H9 (cell line): ENCODE measurements at regions not wholly inside any gene's neighbourhood (a gene's known extent, or its start where the extent isn't known, plus 50 kb on each side); places are given as distances from the start of the nearest gene placed in this dataset.

Experiments
- DNase-seq: peaks from one replicate; pipeline ENCODE4 v3.0.0-alpha.2; 2017
- H2AFZ ChIP-seq: one replicate; pipeline ENCODE4 v1.6.1; 2013; ENCODE audit warnings: mild to moderate bottlenecking, low read length, control low read depth, moderate library complexity
- H2AK5ac ChIP-seq: 2 replicates; pipeline ENCODE4 v1.6.1; 2013; ENCODE audit warnings: low read length, control low read depth, mixed read lengths; ENCODE audit not compliant: insufficient read length
- H2BK120ac ChIP-seq: one replicate; pipeline ENCODE4 v1.6.1; 2013; ENCODE audit warnings: low read depth, mild to moderate bottlenecking, low read length, control low read depth, inconsistent platforms; ENCODE audit not compliant: poor library complexity, severe bottlenecking
- H2BK12ac ChIP-seq: 2 replicates; pipeline ENCODE4 v1.6.1; 2013; ENCODE audit warnings: low read length, control low read depth, mixed read lengths, low read depth; ENCODE audit not compliant: insufficient read length
- H2BK15ac ChIP-seq: 2 replicates; pipeline ENCODE4 v1.6.1; 2013; ENCODE audit warnings: low read depth, low read length, control low read depth
- H2BK20ac ChIP-seq: one replicate; pipeline ENCODE4 v1.6.1; 2013; ENCODE audit warnings: low read depth, mild to moderate bottlenecking, low read length, control low read depth, inconsistent platforms; ENCODE audit not compliant: poor library complexity, severe bottlenecking
- H2BK5ac ChIP-seq: 2 replicates; pipeline ENCODE4 v1.6.1; 2013; ENCODE audit warnings: low read length, control low read depth, mixed read lengths; ENCODE audit not compliant: insufficient read length
- H3K14ac ChIP-seq: 2 replicates; pipeline ENCODE4 v1.6.1; 2013; ENCODE audit warnings: low read length, control low read depth; ENCODE audit not compliant: insufficient read depth
- H3K18ac ChIP-seq: 2 replicates; pipeline ENCODE4 v1.6.1; 2013; ENCODE audit warnings: low read depth, mild to moderate bottlenecking, mixed read lengths, low read length, control low read depth; ENCODE audit not compliant: insufficient read length
- H3K23ac ChIP-seq: 2 replicates; pipeline ENCODE4 v1.6.1; 2013; ENCODE audit warnings: low read length, control low read depth, mixed read lengths, low read depth; ENCODE audit not compliant: insufficient read length
- H3K23me2 ChIP-seq: 2 replicates; pipeline ENCODE4 v1.6.1; 2013; ENCODE audit warnings: low read depth, mild to moderate bottlenecking, mixed read lengths, low read length, control low read depth; ENCODE audit not compliant: insufficient read length, poor library complexity, severe bottlenecking
- H3K27ac ChIP-seq: 2 replicates; pipeline ENCODE4 v1.5.1; 2013; ENCODE audit warnings: low read length, control low read depth, mixed read lengths, low read depth; ENCODE audit not compliant: insufficient read length
- H3K27me3 ChIP-seq: 2 replicates; pipeline ENCODE4 v1.6.1; 2013; ENCODE audit warnings: low read length, control low read depth, inconsistent platforms; ENCODE audit not compliant: insufficient read depth
- H3K4ac ChIP-seq: 2 replicates; pipeline ENCODE4 v1.6.1; 2013; ENCODE audit warnings: low read depth, mild to moderate bottlenecking, control low read depth, inconsistent platforms, low read length, moderate library complexity
- H3K4me1 ChIP-seq: 2 replicates; pipeline ENCODE4 v1.6.1; 2013; ENCODE audit warnings: low read length, control low read depth, inconsistent platforms; ENCODE audit not compliant: insufficient read depth
- H3K4me2 ChIP-seq: 2 replicates; pipeline ENCODE4 v1.6.1; 2013; ENCODE audit warnings: low read length, control low read depth, mixed read lengths; ENCODE audit not compliant: insufficient read length, insufficient read depth
- H3K56ac ChIP-seq: 2 replicates; pipeline ENCODE4 v1.6.1; 2013; ENCODE audit warnings: low read depth, mild to moderate bottlenecking, mixed read lengths, low read length, control low read depth; ENCODE audit not compliant: insufficient read length
- H3K79me1 ChIP-seq: 2 replicates; pipeline ENCODE4 v1.6.1; 2013; ENCODE audit warnings: low read depth, mild to moderate bottlenecking, moderate library complexity, low read length, control low read depth, inconsistent platforms; ENCODE audit not compliant: insufficient read depth, poor library complexity, severe bottlenecking
- H3K79me2 ChIP-seq: 2 replicates; pipeline ENCODE4 v1.6.1; 2013; ENCODE audit warnings: low read length, control low read depth, inconsistent platforms; ENCODE audit not compliant: insufficient read depth
- H3K9ac ChIP-seq: 2 replicates; pipeline ENCODE4 v1.6.1; 2013; ENCODE audit warnings: low read length, control low read depth, mixed read lengths; ENCODE audit not compliant: insufficient read length; ENCODE audit errors: extremely low read depth
- H3K9me3 ChIP-seq: one replicate; pipeline ENCODE4 v1.6.1; 2013; ENCODE audit warnings: low read depth, low read length, inconsistent platforms; ENCODE audit not compliant: control insufficient read depth
- H3T11ph ChIP-seq: one replicate; pipeline ENCODE4 v1.6.1; 2013; ENCODE audit warnings: mild to moderate bottlenecking, low read length, control low read depth, inconsistent platforms
- H4K20me1 ChIP-seq: one replicate; pipeline ENCODE4 v1.6.1; 2013; ENCODE audit not compliant: control insufficient read depth, insufficient read length, insufficient read depth
- H4K5ac ChIP-seq: 2 replicates; pipeline ENCODE4 v1.6.1; 2013; ENCODE audit warnings: low read depth, mild to moderate bottlenecking, mixed read lengths, low read length, control low read depth; ENCODE audit not compliant: insufficient read length
- H4K8ac ChIP-seq: replicated peaks from 2 replicates; pipeline ENCODE4 v1.6.1; 2013; ENCODE audit warnings: low read length, control low read depth, mixed read lengths, low read depth; ENCODE audit not compliant: insufficient read length
- H4K91ac ChIP-seq: 2 replicates; pipeline ENCODE4 v1.6.1; 2013; ENCODE audit warnings: low read depth, mild to moderate bottlenecking, moderate library complexity, mixed read lengths, low read length, control low read depth; ENCODE audit not compliant: insufficient read length
- H3K27ac Mint-ChIP-seq, 3 experiments: 2 replicates in 2 of 3; 3 replicates in 1 of 3; pipeline ENCODE4 v1.8.0; 2020 to 2021; ENCODE audit warnings: mixed read lengths in 3 of 3, mild to moderate bottlenecking in 1 of 3, moderate library complexity in 1 of 3
- H3K27me3 Mint-ChIP-seq: 2 replicates; pipeline ENCODE4 v1.8.0; 2021; ENCODE audit warnings: low read depth, mild to moderate bottlenecking, moderate library complexity, mixed read lengths
- H3K36me3 Mint-ChIP-seq, 3 experiments: 2 replicates in 2 of 3; 3 replicates in 1 of 3; pipeline ENCODE4 v1.8.0; 2020 to 2021; ENCODE audit warnings: low read depth in 3 of 3, mixed read lengths in 3 of 3; ENCODE audit not compliant: insufficient read depth in 1 of 3
- H3K4me1 Mint-ChIP-seq, 2 experiments: 2 replicates each; pipeline ENCODE4 v1.8.0; 2020; ENCODE audit warnings: mixed read lengths in 2 of 2
- H3K4me3 Mint-ChIP-seq, 2 experiments: 2 replicates in 1 of 2; 3 replicates in 1 of 2; pipeline ENCODE4 v1.8.0; 2020 to 2021; ENCODE audit warnings: mild to moderate bottlenecking in 2 of 2, mixed read lengths in 2 of 2, moderate library complexity in 1 of 2
- H3K9me3 Mint-ChIP-seq, 2 experiments: 2 replicates in 1 of 2; 3 replicates in 1 of 2; pipeline ENCODE4 v1.8.0; 2020; ENCODE audit warnings: mild to moderate bottlenecking in 2 of 2, mixed read lengths in 2 of 2, moderate library complexity in 1 of 2
- CTCF ChIP-seq: fragments of 200-600 bp; sonication (generic); conservative IDR thresholded peaks from 3 replicates; pipeline ENCODE4 v1.8.0; 2021; ENCODE audit warnings: antibody characterized with exemption, mild to moderate bottlenecking
- WGBS: extraction: QIAGEN DNeasy Blood & Tissue Kit; methylation state at CpG from one replicate; pipeline ENCODE4 v1.1.7; 2013; ENCODE audit warnings: missing lambda C conversion rate, low lambda C conversion rate, mixed read lengths; ENCODE audit not compliant: insufficient read length; ENCODE audit errors: extremely low coverage; 5-methylcytosine and 5-hydroxymethylcytosine counted together

DNA sequence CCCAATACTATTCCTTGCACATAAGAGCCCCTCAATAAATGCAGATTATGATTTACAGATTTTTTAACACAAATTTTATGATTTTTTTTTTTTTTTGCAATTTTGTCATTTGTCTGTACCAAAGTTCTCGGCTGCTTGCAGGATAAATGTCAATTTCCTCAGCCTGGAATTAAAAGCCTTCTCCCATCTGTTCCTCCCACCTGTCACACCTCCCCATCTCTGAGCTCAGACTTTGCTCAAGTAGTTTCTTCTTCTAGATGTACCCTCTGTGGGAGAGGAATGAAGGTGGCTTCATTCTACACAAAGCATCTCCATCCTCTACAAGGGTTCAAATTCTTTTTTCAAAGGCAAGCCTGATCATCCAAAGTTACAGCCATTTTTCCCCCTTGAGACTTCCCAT lies 153.7 kb upstream of the GRAMD2B start:
- Histone ChIP-seq H3K9ac (no peak overlapping the region), H2AFZ (no peak overlapping the region), H2AK5ac (no peak overlapping the region), H3K79me1 (no peaks in the 10 kb centered on the region), H2BK15ac (no peak overlapping the region), H3K4me2 (no peak overlapping the region), H3T11ph (no peak overlapping the region), H4K5ac (no peak overlapping the region), H3K9me3 (peaks cover 9% of the 10 kb centered on the region), H4K91ac (no peak overlapping the region), H3K4ac (no peak overlapping the region), H3K14ac (no peak overlapping the region), H2BK12ac (no peak overlapping the region), H4K8ac (no peak overlapping the region), H3K23ac (no peak overlapping the region), H3K27me3 (no peaks in the 10 kb centered on the region), H2BK20ac (no peak overlapping the region), H2BK5ac (no peak overlapping the region), H3K18ac (no peak overlapping the region), H2BK120ac (no peak overlapping the region), H3K4me1 (no peaks in the 10 kb centered on the region), H4K20me1 (no peaks in the 10 kb centered on the region), H3K56ac (no peak overlapping the region), H3K27ac (no peak overlapping the region), H3K23me2 (no peaks in the 10 kb centered on the region), H3K79me2 (no peaks in the 10 kb centered on the region)
- Mint-ChIP-seq H3K27ac (no peak overlapping the region), H3K9me3 (peaks cover 4 to 5% of the 10 kb centered on the region in 2 experiments; a peak in 3 of 5 replicates), H3K36me3 (peaks cover 0 to 8% (median 2%) of the 10 kb centered on the region in 3 experiments; a peak in 4 of 7 replicates), H3K27me3 (no peaks in the 10 kb centered on the region; the same call in 1 of the 2 replicates), H3K4me1 (peaks cover 4 to 11% of the 10 kb centered on the region in 2 experiments; a peak in 3 of 4 replicates), H3K4me3 (no peak overlapping the region)
- no CpG with 5 or more reads among the region's 1 CpG for WGBS
- TF ChIP-seq CTCF, result no peak
- no peak for DNase-seq
